H1 (cell line): ENCODE measurements at regions not wholly inside any gene's neighbourhood (a gene's known extent, or its start where the extent isn't known, plus 50 kb on each side); places are given as distances from the start of the nearest gene placed in this dataset.

ENCODE experiments used
- CTCF ChIA-PET: fragments of 300-600 bp; sonication (Branson Sonifier 250); formaldehyde crosslinking; loops from one replicate; lab custom pipeline; 2021; ENCODE audit not compliant: partially characterized antibody; lab: Charles Lee
- POLR2A ChIA-PET: fragments of 300-600 bp; sonication (Branson Sonifier 250); formaldehyde crosslinking; loops from one replicate; lab custom pipeline; 2021; ENCODE audit warnings: inconsistent platforms; ENCODE audit not compliant: partially characterized antibody; lab: Charles Lee
- DNase-seq, 2 experiments: peaks; one replicate each; pipeline versions ENCODE4 v3.0.0 to v3.0.0-alpha.2; 2010 to 2022; ENCODE audit warnings: low spot score in 2 of 2, low read depth in 1 of 2, mixed read lengths in 1 of 2
- FAIRE-seq: peaks from 2 replicates; lab custom pipeline; 2011; peaks lifted over from hg19 to GRCh38; lab: Jason Lieb, UNC
- H2AFZ ChIP-seq: 2 replicates; pipeline ENCODE4 v1.8.1; 2012; ENCODE audit warnings: low read length, inconsistent platforms
- H2AK5ac ChIP-seq: 2 replicates; pipeline ENCODE4 v1.6.1; 2013; ENCODE audit warnings: low read depth, low read length
- H2BK120ac ChIP-seq: replicated peaks from 2 replicates; pipeline ENCODE3; 2013; ENCODE audit warnings: low read depth, low read length, inconsistent platforms
- H2BK12ac ChIP-seq: 2 replicates; pipeline ENCODE4 v1.6.1; 2013; ENCODE audit warnings: low read depth, low read length
- H2BK15ac ChIP-seq: 2 replicates; pipeline ENCODE4 v1.6.1; 2013; ENCODE audit warnings: low read length
- H2BK20ac ChIP-seq: 2 replicates; pipeline ENCODE4 v1.6.1; 2013; ENCODE audit warnings: low read length
- H2BK5ac ChIP-seq: 2 replicates; pipeline ENCODE4 v1.6.1; 2013; ENCODE audit warnings: low read depth, low read length
- H3K14ac ChIP-seq: 2 replicates; pipeline ENCODE4 v1.6.1; 2013; ENCODE audit warnings: inconsistent platforms; ENCODE audit not compliant: insufficient read length
- H3K18ac ChIP-seq: 2 replicates; pipeline ENCODE4 v1.6.1; 2013; ENCODE audit warnings: low read length; ENCODE audit errors: extremely low read depth
- H3K23ac ChIP-seq: 2 replicates; pipeline ENCODE4 v1.6.1; 2013; ENCODE audit warnings: inconsistent platforms; ENCODE audit not compliant: insufficient read length
- H3K23me2 ChIP-seq: 2 replicates; pipeline ENCODE4 v1.6.1; 2013; ENCODE audit warnings: low read depth, low read length
- H3K27ac ChIP-seq: 2 replicates; pipeline ENCODE4 v1.6.1; 2011; ENCODE audit warnings: low read depth, low read length, inconsistent platforms
- H3K27me3 ChIP-seq, 4 experiments: replicated peaks in 1 of 4; 1 replicate in 1 of 4; 2 replicates in 3 of 4; pipeline versions ENCODE4 v1.6.1 to v1.8.1; 2011 to 2013; ENCODE audit warnings: low read length in 3 of 4, mild to moderate bottlenecking in 3 of 4, inconsistent platforms in 2 of 4, mixed read lengths in 2 of 4, moderate library complexity in 1 of 4; ENCODE audit not compliant: control insufficient read depth in 3 of 4, insufficient read depth in 3 of 4; ENCODE audit errors: extremely low read depth in 1 of 4
- H3K36me3 ChIP-seq, 4 experiments: 2 replicates each; pipeline versions ENCODE4 v1.6.1 to v1.8.1; 2011 to 2013; ENCODE audit warnings: mild to moderate bottlenecking in 4 of 4, low read length in 3 of 4, moderate library complexity in 2 of 4, control low read depth in 1 of 4, inconsistent platforms in 1 of 4; ENCODE audit not compliant: insufficient read depth in 4 of 4, control insufficient read depth in 2 of 4
- H3K4ac ChIP-seq: replicated peaks from 2 replicates; pipeline ENCODE3; 2013; ENCODE audit warnings: low read length, low read depth, mixed read lengths, inconsistent platforms; ENCODE audit not compliant: insufficient read length
- H3K4me1 ChIP-seq, 4 experiments: replicated peaks in 1 of 4; 1 replicate in 1 of 4; 2 replicates in 3 of 4; pipeline versions ENCODE4 v1.6.1 to v1.8.1; 2011 to 2013; ENCODE audit warnings: low read length in 3 of 4, inconsistent platforms in 2 of 4, mixed read lengths in 1 of 4; ENCODE audit not compliant: insufficient read depth in 4 of 4, control insufficient read depth in 3 of 4
- H3K4me2 ChIP-seq, 2 experiments: 2 replicates each; pipeline versions ENCODE4 v1.6.1 to v1.8.1; 2011 to 2013; ENCODE audit warnings: low read depth in 2 of 2, low read length in 2 of 2, control low read depth in 1 of 2, inconsistent platforms in 1 of 2, mild to moderate bottlenecking in 1 of 2; ENCODE audit not compliant: insufficient read depth in 1 of 2
- H3K4me3 ChIP-seq, 4 experiments: fragments of 200-600, 300-600 bp in 1 of 4; sonication (generic), shearing (Covaris generic), sonication (Bioruptor Twin) in 1 of 4; 2 replicates each; pipeline versions ENCODE4 v1.5.1 to v1.8.1; 2011 to 2016; ENCODE audit warnings: low read length in 4 of 4, low read depth in 3 of 4, control low read depth in 2 of 4, inconsistent platforms in 2 of 4, mild to moderate bottlenecking in 2 of 4, mixed read lengths in 1 of 4, moderate library complexity in 1 of 4; ENCODE audit not compliant: insufficient read depth in 2 of 4; ENCODE audit errors: extremely low read depth in 1 of 4
- H3K56ac ChIP-seq: replicated peaks from 2 replicates; pipeline ENCODE3; 2013; ENCODE audit warnings: low read depth, mild to moderate bottlenecking, mixed read lengths, low read length, inconsistent platforms; ENCODE audit not compliant: insufficient read length
- H3K79me1 ChIP-seq: 2 replicates; pipeline ENCODE4 v1.6.1; 2013; ENCODE audit warnings: low read depth, low read length, control low read depth
- H3K79me2 ChIP-seq, 2 experiments: 2 replicates each; pipeline versions ENCODE4 v1.6.1 to v1.8.1; 2012 to 2013; ENCODE audit warnings: low read length in 2 of 2, mild to moderate bottlenecking in 2 of 2, inconsistent platforms in 1 of 2; ENCODE audit not compliant: insufficient read depth in 2 of 2, control insufficient read depth in 1 of 2
- H3K9ac ChIP-seq, 4 experiments: replicated peaks in 1 of 4; 1 replicate in 1 of 4; 2 replicates in 3 of 4; pipeline versions ENCODE4 v1.6.1 to v1.8.1; 2011 to 2013; ENCODE audit warnings: low read depth in 3 of 4, low read length in 3 of 4, control low read depth in 2 of 4, mild to moderate bottlenecking in 2 of 4, moderate library complexity in 2 of 4, inconsistent platforms in 1 of 4; ENCODE audit errors: extremely low read depth in 1 of 4
- H3K9me3 ChIP-seq, 2 experiments: 2 replicates each; pipeline versions ENCODE4 v1.6.1 to v1.8.1; 2012 to 2013; ENCODE audit warnings: mild to moderate bottlenecking in 2 of 2, moderate library complexity in 2 of 2, control low read depth in 1 of 2, inconsistent platforms in 1 of 2, low read depth in 1 of 2, low read length in 1 of 2, mixed read lengths in 1 of 2; ENCODE audit not compliant: insufficient read depth in 2 of 2
- H4K20me1 ChIP-seq, 2 experiments: replicated peaks in 1 of 2; 2 replicates each; pipeline versions ENCODE3 to v1.8.1; 2011 to 2013; ENCODE audit warnings: inconsistent platforms in 2 of 2, low read length in 2 of 2, mild to moderate bottlenecking in 1 of 2; ENCODE audit not compliant: insufficient read depth in 2 of 2, control insufficient read depth in 1 of 2
- H4K5ac ChIP-seq: 2 replicates; pipeline ENCODE4 v1.6.1; 2013; ENCODE audit warnings: low read length, low read depth, mixed read lengths, inconsistent platforms; ENCODE audit not compliant: insufficient read length
- H4K8ac ChIP-seq: 2 replicates; pipeline ENCODE4 v1.8.0; 2013; ENCODE audit warnings: mild to moderate bottlenecking, moderate library complexity, low read length, inconsistent platforms; ENCODE audit not compliant: insufficient read depth; ENCODE audit errors: extremely low read depth
- H4K91ac ChIP-seq: replicated peaks from 2 replicates; pipeline ENCODE3; 2013; ENCODE audit warnings: low read length, mixed read lengths, inconsistent platforms; ENCODE audit not compliant: insufficient read length
- ASH2L ChIP-seq: fragments of 200-600, 300-600 bp; sonication (generic); IDR thresholded peaks from one replicate; pipeline ENCODE4 v1.7.1; 2017; ENCODE audit warnings: low read length
- BRCA1 ChIP-seq: IDR thresholded peaks from 2 replicates; pipeline ENCODE4 v1.6.1; 2012; ENCODE audit warnings: low read depth, low read length, improper control_type of control experiment
- CBX8 ChIP-seq: fragments of 300-800, 300-1000 bp; sonication (generic); IDR thresholded peaks from 2 replicates; pipeline ENCODE4 v1.7.1; 2016; ENCODE audit warnings: low read depth, low read length, borderline replicate concordance
- CEBPB ChIP-seq: IDR thresholded peaks from 2 replicates; pipeline ENCODE4 v1.6.1; 2012; ENCODE audit warnings: low read depth, low read length
- CHD2 ChIP-seq: IDR thresholded peaks from 2 replicates; pipeline ENCODE4 v1.6.1; 2012; ENCODE audit warnings: low read length, improper control_type of control experiment
- CTBP2 ChIP-seq: IDR thresholded peaks from 2 replicates; pipeline ENCODE4 v1.7.0; 2011; ENCODE audit warnings: borderline replicate concordance, mild to moderate bottlenecking, moderate library complexity, mixed read lengths, low read length; ENCODE audit not compliant: insufficient read depth, insufficient read length
- GTF2F1 ChIP-seq: IDR thresholded peaks from 2 replicates; pipeline ENCODE4 v1.6.1; 2012; ENCODE audit warnings: low read depth, low read length, improper control_type of control experiment, borderline replicate concordance
- HDAC6 ChIP-seq: IDR thresholded peaks from one replicate; pipeline ENCODE4 v1.7.1; 2012; ENCODE audit warnings: low read depth, mild to moderate bottlenecking, inconsistent platforms, low read length, moderate library complexity
- JUND ChIP-seq: IDR thresholded peaks from 2 replicates; pipeline ENCODE4 v1.6.1; 2011; ENCODE audit warnings: mild to moderate bottlenecking, improper control_type of control experiment, low read length
- NRF1 ChIP-seq: IDR thresholded peaks from 2 replicates; pipeline ENCODE4 v1.6.1; 2011; ENCODE audit warnings: mild to moderate bottlenecking, low read depth, low read length, improper control_type of control experiment
- POLR2AphosphoS5 ChIP-seq: IDR thresholded peaks from 2 replicates; pipeline ENCODE4 v1.6.1; 2011; ENCODE audit warnings: low read depth, low read length
- RBBP5 ChIP-seq: IDR thresholded peaks from 2 replicates; pipeline ENCODE4 v1.7.1; 2012; ENCODE audit warnings: low read depth, mild to moderate bottlenecking, inconsistent platforms, low read length, moderate library complexity, borderline replicate concordance
- RFX5 ChIP-seq: IDR thresholded peaks from 2 replicates; pipeline ENCODE4 v1.6.1; 2011; ENCODE audit warnings: low read depth, low read length, improper control_type of control experiment, borderline replicate concordance
- SIRT6 ChIP-seq: IDR thresholded peaks from one replicate; pipeline ENCODE4 v1.7.1; 2012; ENCODE audit warnings: low read length, inconsistent platforms
- SIX5 ChIP-seq: IDR thresholded peaks from 2 replicates; pipeline ENCODE4 v1.6.1; 2011; ENCODE audit warnings: mild to moderate bottlenecking, low read depth, low read length
- SP1 ChIP-seq: IDR thresholded peaks from 2 replicates; pipeline ENCODE4 v1.6.1; 2011; ENCODE audit warnings: low read depth, low read length
- SRF ChIP-seq: IDR thresholded peaks from 2 replicates; pipeline ENCODE4 v1.6.1; 2011; ENCODE audit warnings: mild to moderate bottlenecking, low read depth, low read length, moderate library complexity
- YY1 ChIP-seq: IDR thresholded peaks from 2 replicates; pipeline ENCODE4 v1.6.1; 2011; ENCODE audit warnings: low read depth, mild to moderate bottlenecking, low read length
- WGBS, 2 experiments: shearing (Covaris generic) in 1 of 2; methylation state at CpG; one replicate each; pipeline versions ENCODE4 v1.1.6 to v1.1.7; 2013 to 2015; ENCODE audit warnings: low lambda C conversion rate in 2 of 2, mixed read lengths in 2 of 2, inconsistent platforms in 1 of 2, low coverage in 1 of 2, missing lambda C conversion rate in 1 of 2; ENCODE audit not compliant: insufficient replicate concordance in 2 of 2, insufficient coverage in 1 of 2, insufficient read length in 1 of 2; ENCODE audit errors: extremely low coverage in 1 of 2, missing lambda C conversion rate in 1 of 2; 5-methylcytosine and 5-hydroxymethylcytosine counted together

GRCh38 chr6:165905744-165906143 is 242.7 kb upstream of the PDE10A start:
- Histone ChIP-seq H2BK15ac (no peak overlapping the region), H3K4me2 (no peak overlapping the region), H3K36me3 (no peaks in the 10 kb centered on the region), H3K23ac (no peak overlapping the region), H3K4ac (no peak overlapping the region), H3K9ac (no peak overlapping the region), H3K79me2 (no peaks in the 10 kb centered on the region), H2BK20ac (no peak overlapping the region), H3K18ac (no peak overlapping the region), H2BK120ac (no peak overlapping the region), H3K79me1 (no peaks in the 10 kb centered on the region), H2AK5ac (no peak overlapping the region), H3K4me3 (no peak overlapping the region), H3K27me3 (no peaks in the 10 kb centered on the region; a peak in 1 of 7 replicates), H3K4me1 (no peaks in the 10 kb centered on the region), H2BK5ac (no peak overlapping the region), H3K27ac (no peak overlapping the region), H4K20me1 (no peaks in the 10 kb centered on the region), H4K5ac (no peak overlapping the region), H4K91ac (no peak overlapping the region), H2AFZ (no peak overlapping the region), H3K56ac (no peak overlapping the region), H3K23me2 (no peaks in the 10 kb centered on the region), H4K8ac (no peak overlapping the region), H2BK12ac (no peak overlapping the region), H3K14ac (no peak overlapping the region), H3K9me3 (peaks cover 0 to 4% of the 10 kb centered on the region in 2 experiments; a peak in 1 of 4 replicates)
- FAIRE-seq, result no peak
- DNase-seq, result no peak
- no peak for TF ChIP-seq SRF
- no peak for TF ChIP-seq HDAC6
- TF ChIP-seq CEBPB, result no peak
- no peak for TF ChIP-seq NRF1
- no peak for TF ChIP-seq GTF2F1
- TF ChIP-seq SIX5, result no peak
- TF ChIP-seq YY1, result no peak
- no peak for TF ChIP-seq JUND
- TF ChIP-seq SIRT6, result no peak
- no peak for TF ChIP-seq RFX5
- TF ChIP-seq ASH2L, result no peak
- no peak for TF ChIP-seq RBBP5
- TF ChIP-seq BRCA1, result no peak
- TF ChIP-seq SP1, result no peak
- no peak for TF ChIP-seq CTBP2
- TF ChIP-seq CHD2, result no peak
- no peak for TF ChIP-seq POLR2AphosphoS5
- no peak for TF ChIP-seq CBX8
- ChIA-PET CTCF (no interaction called here), POLR2A (no interaction called here)
- 47% methylated on average over 2 of the region's 2 CpGs; no CpG with 5 or more reads in 1 of the 2 experiments for WGBS, 2 experiments
